ENCODE measurements at regions not wholly inside any gene's neighbourhood (a gene's known extent, or its start where the extent isn't known, plus 50 kb on each side); places are given as distances from the start of the nearest gene placed in this dataset.

- DNase-seq, result no peak
Measured at GRCh38 chr9:107755246-107755645, 265.7 kb upstream of the KLF4 start.

- DNase-seq, result no peak
Measured at GRCh38 chr9:107751567-107752210, 262.1 kb upstream of the KLF4 start.

GRCh38 chr9:107750741-107751566, 261.4 kb upstream of the KLF4 start:
- DNase-seq, result no peak

GRCh38 chr9:107749787-107750444, 260.3 kb upstream of the KLF4 start:
- DNase-seq, result peak; percentile 92

GRCh38 chr9:107744873-107745272, 255.3 kb upstream of the KLF4 start:
- DNase-seq, result no peak

- no peak for DNase-seq
Measured at GRCh38 chr9:107742531-107743309, 253.2 kb upstream of the KLF4 start.

- no peak for DNase-seq
Measured at GRCh38 chr9:107740088-107740980, 250.8 kb upstream of the KLF4 start.

GRCh38 chr9:107739601-107740082, 250.1 kb upstream of the KLF4 start:
- DNase-seq, result peak; percentile 11

GRCh38 chr9:107738789-107739188, 249.2 kb upstream of the KLF4 start:
- no peak for DNase-seq

GRCh38 chr9:107737987-107738743, 248.6 kb upstream of the KLF4 start:
- DNase-seq, result no peak

- DNase-seq, result no peak
Measured at GRCh38 chr9:107737610-107737986, 248.0 kb upstream of the KLF4 start.

GRCh38 chr9:107735821-107736220, 246.3 kb upstream of the KLF4 start:
- no peak for DNase-seq

GRCh38 chr9:107734256-107735013, 244.9 kb upstream of the KLF4 start:
- DNase-seq, result no peak

- DNase-seq, result no peak
Measured at GRCh38 chr9:107733523-107733894, 243.9 kb upstream of the KLF4 start.

- no peak for DNase-seq
Measured at GRCh38 chr9:107732781-107733522, 243.4 kb upstream of the KLF4 start.

- no peak for DNase-seq
Measured at GRCh38 chr9:107731115-107731762, 241.7 kb upstream of the KLF4 start.

- DNase-seq, result no peak
Measured at GRCh38 chr9:107730666-107731065, 241.1 kb upstream of the KLF4 start.

- no peak for DNase-seq
Measured at GRCh38 chr9:107727086-107727780, 237.7 kb upstream of the KLF4 start.

GRCh38 chr9:107723015-107723414, 233.4 kb upstream of the KLF4 start:
- no peak for DNase-seq
